Neural cell (in vitro differentiated cells): ENCODE measurements at regions not wholly inside any gene's neighbourhood (a gene's known extent, or its start where the extent isn't known, plus 50 kb on each side); places are given as distances from the start of the nearest gene placed in this dataset.

Source experiments
- TAF1 ChIP-seq: IDR thresholded peaks from 2 replicates; pipeline ENCODE4 v1.6.1; 2012; ENCODE audit warnings: low read depth
- TF ChIP-seq, protein P1 (sequence below): fragments of 450-650 bp; IDR thresholded peaks from 2 replicates; pipeline ENCODE4 v1.5.1; 2014; ENCODE audit warnings: antibody characterized with exemption, mild to moderate bottlenecking, moderate library complexity; ENCODE audit not compliant: poor library complexity, severe bottlenecking

DNA sequence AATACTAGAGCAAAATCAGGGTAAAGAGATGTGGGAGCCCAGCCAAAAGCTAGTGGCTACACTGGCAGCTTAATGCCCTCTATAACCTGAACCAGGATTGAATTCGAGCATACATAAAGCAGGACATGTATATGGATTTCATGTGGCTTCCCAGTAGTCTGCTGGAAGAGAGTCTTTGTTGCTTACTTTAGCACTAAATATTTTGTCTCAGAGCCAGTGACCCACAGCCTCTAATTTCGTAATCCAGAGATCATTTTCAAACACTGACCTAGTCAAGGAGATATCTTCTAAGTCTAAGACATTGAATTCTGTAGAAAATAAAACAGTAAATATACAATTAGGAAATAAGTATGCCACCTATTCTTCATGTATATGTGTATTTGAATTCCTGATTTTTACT, 64.2 kb upstream of the GNAI1 start:
- TF ChIP-seq, protein P1, sequence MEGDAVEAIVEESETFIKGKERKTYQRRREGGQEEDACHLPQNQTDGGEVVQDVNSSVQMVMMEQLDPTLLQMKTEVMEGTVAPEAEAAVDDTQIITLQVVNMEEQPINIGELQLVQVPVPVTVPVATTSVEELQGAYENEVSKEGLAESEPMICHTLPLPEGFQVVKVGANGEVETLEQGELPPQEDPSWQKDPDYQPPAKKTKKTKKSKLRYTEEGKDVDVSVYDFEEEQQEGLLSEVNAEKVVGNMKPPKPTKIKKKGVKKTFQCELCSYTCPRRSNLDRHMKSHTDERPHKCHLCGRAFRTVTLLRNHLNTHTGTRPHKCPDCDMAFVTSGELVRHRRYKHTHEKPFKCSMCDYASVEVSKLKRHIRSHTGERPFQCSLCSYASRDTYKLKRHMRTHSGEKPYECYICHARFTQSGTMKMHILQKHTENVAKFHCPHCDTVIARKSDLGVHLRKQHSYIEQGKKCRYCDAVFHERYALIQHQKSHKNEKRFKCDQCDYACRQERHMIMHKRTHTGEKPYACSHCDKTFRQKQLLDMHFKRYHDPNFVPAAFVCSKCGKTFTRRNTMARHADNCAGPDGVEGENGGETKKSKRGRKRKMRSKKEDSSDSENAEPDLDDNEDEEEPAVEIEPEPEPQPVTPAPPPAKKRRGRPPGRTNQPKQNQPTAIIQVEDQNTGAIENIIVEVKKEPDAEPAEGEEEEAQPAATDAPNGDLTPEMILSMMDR = no peak
- TF ChIP-seq TAF1 = no peak
